Neuronal stem cell (in vitro differentiated cells): ENCODE measurements at regions not wholly inside any gene's neighbourhood (a gene's known extent, or its start where the extent isn't known, plus 50 kb on each side); places are given as distances from the start of the nearest gene placed in this dataset.

Experiments used
- DNase-seq: peaks from one replicate; pipeline ENCODE4 v3.0.0-alpha.2; 2013; ENCODE audit warnings: low spot score
- H2AFZ ChIP-seq: one replicate; pipeline ENCODE4 v1.6.1; 2013; ENCODE audit warnings: mild to moderate bottlenecking, low read length, inconsistent platforms
- H2AK5ac ChIP-seq: 2 replicates; pipeline ENCODE4 v1.6.1; 2013; ENCODE audit warnings: low read depth, mild to moderate bottlenecking, inconsistent platforms, low read length, moderate library complexity, mixed read lengths
- H2BK120ac ChIP-seq: 2 replicates; pipeline ENCODE4 v1.6.1; 2013; ENCODE audit warnings: low read depth, mild to moderate bottlenecking, inconsistent platforms, low read length, moderate library complexity, mixed read lengths
- H2BK12ac ChIP-seq: one replicate; pipeline ENCODE4 v1.6.1; 2013; ENCODE audit warnings: low read length, inconsistent platforms
- H2BK15ac ChIP-seq: 2 replicates; pipeline ENCODE4 v1.6.1; 2013; ENCODE audit warnings: mild to moderate bottlenecking, low read length, inconsistent platforms, mixed read lengths
- H2BK5ac ChIP-seq: one replicate; pipeline ENCODE4 v1.6.1; 2013; ENCODE audit warnings: inconsistent platforms, mild to moderate bottlenecking, low read length, moderate library complexity
- H3K14ac ChIP-seq: one replicate; pipeline ENCODE4 v1.6.1; 2013; ENCODE audit warnings: low read length, inconsistent platforms
- H3K18ac ChIP-seq: 2 replicates; pipeline ENCODE4 v1.6.1; 2013; ENCODE audit warnings: low read length, inconsistent platforms
- H3K23ac ChIP-seq: 2 replicates; pipeline ENCODE4 v1.6.1; 2013; ENCODE audit warnings: low read depth, mild to moderate bottlenecking, mixed read lengths, low read length, inconsistent platforms; ENCODE audit not compliant: poor library complexity
- H3K27ac ChIP-seq: replicated peaks from 3 replicates; pipeline ENCODE4 v1.5.1; 2013; ENCODE audit warnings: low read length, inconsistent platforms
- H3K27me3 ChIP-seq, 3 experiments: 2 replicates each; pipeline ENCODE4 v1.6.1; 2013; ENCODE audit warnings: low read length in 3 of 3, mild to moderate bottlenecking in 2 of 3, inconsistent platforms in 1 of 3, low read depth in 1 of 3, mixed read lengths in 1 of 3, moderate library complexity in 1 of 3; ENCODE audit not compliant: control insufficient read depth in 3 of 3, insufficient read depth in 3 of 3
- H3K36me3 ChIP-seq, 2 donors: replicated peaks in 1 of 2; 2 replicates each; pipeline ENCODE4 v1.6.1; 2013; ENCODE audit warnings: low read length in 2 of 2; ENCODE audit not compliant: control insufficient read depth in 2 of 2, insufficient read depth in 2 of 2
- H3K4ac ChIP-seq: 2 replicates; pipeline ENCODE4 v1.6.1; 2013; ENCODE audit warnings: inconsistent platforms, mild to moderate bottlenecking, low read length, moderate library complexity
- H3K4me1 ChIP-seq, 2 donors: 1 replicate in 1 of 2; 2 replicates in 1 of 2; pipeline ENCODE4 v1.6.1; 2013; ENCODE audit warnings: low read length in 2 of 2, low read depth in 1 of 2; ENCODE audit not compliant: control insufficient read depth in 2 of 2, insufficient read depth in 1 of 2
- H3K4me2 ChIP-seq: one replicate; pipeline ENCODE4 v1.6.1; 2013; ENCODE audit warnings: mild to moderate bottlenecking, low read length, inconsistent platforms; ENCODE audit not compliant: insufficient read depth, poor library complexity, severe bottlenecking
- H3K4me3 ChIP-seq, 2 donors: 2 replicates each; pipeline ENCODE4 v1.5.1; 2013; ENCODE audit warnings: low read length in 2 of 2, mild to moderate bottlenecking in 2 of 2, inconsistent platforms in 1 of 2, moderate library complexity in 1 of 2
- H3K79me1 ChIP-seq: one replicate; pipeline ENCODE4 v1.6.1; 2013; ENCODE audit warnings: low read depth, mild to moderate bottlenecking, inconsistent platforms, low read length, moderate library complexity
- H3K9ac ChIP-seq: one replicate; pipeline ENCODE4 v1.6.1; 2013; ENCODE audit warnings: mild to moderate bottlenecking, low read depth, low read length, inconsistent platforms; ENCODE audit not compliant: poor library complexity
- H3K9me3 ChIP-seq, 2 donors: replicated peaks in 1 of 2; 2 replicates each; pipeline versions ENCODE3 to v1.6.1; 2013; ENCODE audit warnings: low read length in 2 of 2, mild to moderate bottlenecking in 2 of 2, inconsistent platforms in 1 of 2, low read depth in 1 of 2, mixed read lengths in 1 of 2, moderate library complexity in 1 of 2; ENCODE audit not compliant: control insufficient read depth in 2 of 2, insufficient read depth in 1 of 2
- H4K8ac ChIP-seq: one replicate; pipeline ENCODE4 v1.6.1; 2013; ENCODE audit warnings: low read depth, mild to moderate bottlenecking, inconsistent platforms, low read length, moderate library complexity
- H4K91ac ChIP-seq: one replicate; pipeline ENCODE4 v1.6.1; 2013; ENCODE audit warnings: low read length, low read depth, mild to moderate bottlenecking, inconsistent platforms; ENCODE audit not compliant: poor library complexity
- WGBS, 2 donors: extraction: QIAGEN DNeasy Blood & Tissue Kit; methylation state at CpG; one replicate each; pipeline ENCODE4 v1.1.7; 2013; ENCODE audit warnings: missing lambda C conversion rate in 2 of 2, mixed read lengths in 1 of 2; ENCODE audit not compliant: insufficient read length in 2 of 2, insufficient replicate concordance in 1 of 2; ENCODE audit errors: extremely low coverage in 2 of 2; 5-methylcytosine and 5-hydroxymethylcytosine counted together

DNA sequence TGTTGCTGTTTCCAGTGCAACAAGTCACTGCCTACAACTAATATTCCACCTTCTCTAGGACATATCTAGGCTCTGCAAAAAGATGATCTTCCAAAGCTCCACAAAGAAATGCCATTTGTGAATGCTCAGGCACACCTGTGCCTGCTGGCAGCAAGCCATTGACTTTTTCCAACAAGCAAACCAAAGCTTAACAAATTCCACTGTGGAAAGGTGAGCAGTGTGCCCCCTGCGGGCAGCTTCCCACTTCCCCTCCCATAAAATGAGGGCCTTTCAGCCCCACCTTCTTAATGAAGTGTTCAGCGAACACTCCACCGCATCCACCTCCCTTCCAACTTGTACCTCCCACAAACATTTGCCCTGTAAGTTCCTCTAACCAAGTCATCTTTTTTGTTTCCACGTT lies 157.5 kb upstream of the SLC24A5 start:
- H2BK5ac ChIP-seq: no peak overlapping the region
- H2AK5ac ChIP-seq: no peak overlapping the region
- H3K4me1 ChIP-seq: peaks cover 0 to 11% of the 10 kb centered on the region in 2 donors
- H3K4ac ChIP-seq: no peak overlapping the region
- no peak overlapping the region for H4K91ac ChIP-seq
- no peak overlapping the region for H2AFZ ChIP-seq
- H3K79me1 ChIP-seq: no peaks in the 10 kb centered on the region
- H3K4me2 ChIP-seq: no peak overlapping the region
- H4K8ac ChIP-seq: no peak overlapping the region
- no peak overlapping the region for H3K18ac ChIP-seq
- no peak overlapping the region for H3K4me3 ChIP-seq
- no peak overlapping the region for H3K9ac ChIP-seq
- H3K27me3 ChIP-seq: no peaks in the 10 kb centered on the region
- no peak overlapping the region for H2BK12ac ChIP-seq
- H3K14ac ChIP-seq: no peak overlapping the region
- WGBS, 2 donors: no CpG with 5 or more reads among the region's 4 CpGs
- H3K23ac ChIP-seq: no peak overlapping the region
- H2BK15ac ChIP-seq: no peak overlapping the region
- DNase-seq: no peak
- no peak overlapping the region for H2BK120ac ChIP-seq
- H3K9me3 ChIP-seq: no peaks in the 10 kb centered on the region
- no peaks in the 10 kb centered on the region for H3K36me3 ChIP-seq
- no peak overlapping the region for H3K27ac ChIP-seq

DNA sequence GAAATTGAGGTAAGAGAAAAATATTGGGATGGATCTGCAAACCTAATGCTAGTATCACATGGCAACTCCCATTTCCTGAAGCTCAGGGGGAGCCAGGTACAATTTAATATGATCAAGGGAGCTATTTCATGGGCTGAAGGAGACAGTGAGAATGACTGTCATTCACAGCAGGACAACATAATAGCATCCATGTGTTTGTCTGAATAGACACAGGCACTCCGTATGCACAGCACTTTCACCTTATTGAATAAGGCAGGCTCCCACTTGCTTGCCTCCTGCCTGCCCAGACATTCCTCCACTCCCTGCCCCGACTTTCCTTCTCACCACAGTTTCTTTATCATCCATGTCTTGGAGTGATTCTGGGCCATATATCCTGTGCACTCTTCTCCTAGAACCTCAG lies 156.6 kb upstream of the SLC24A5 start:
- Histone ChIP-seq H3K18ac (no peak overlapping the region), H3K27me3 (no peaks in the 10 kb centered on the region), H2BK120ac (no peak overlapping the region), H3K36me3 (no peaks in the 10 kb centered on the region), H4K8ac (no peak overlapping the region), H3K27ac (no peak overlapping the region), H3K4ac (no peak overlapping the region), H3K4me2 (no peak overlapping the region), H3K9me3 (no peaks in the 10 kb centered on the region), H2BK12ac (no peak overlapping the region), H3K4me1 (peaks cover 0 to 11% of the 10 kb centered on the region in 2 donors), H4K91ac (no peak overlapping the region), H2AFZ (no peak overlapping the region), H3K9ac (no peak overlapping the region), H3K4me3 (no peak overlapping the region), H3K79me1 (no peaks in the 10 kb centered on the region), H2BK5ac (no peak overlapping the region), H2BK15ac (no peak overlapping the region), H3K23ac (no peak overlapping the region), H3K14ac (no peak overlapping the region), H2AK5ac (no peak overlapping the region)
- no CpG with 5 or more reads among the region's 2 CpGs for WGBS, 2 donors
- no peak for DNase-seq

DNA sequence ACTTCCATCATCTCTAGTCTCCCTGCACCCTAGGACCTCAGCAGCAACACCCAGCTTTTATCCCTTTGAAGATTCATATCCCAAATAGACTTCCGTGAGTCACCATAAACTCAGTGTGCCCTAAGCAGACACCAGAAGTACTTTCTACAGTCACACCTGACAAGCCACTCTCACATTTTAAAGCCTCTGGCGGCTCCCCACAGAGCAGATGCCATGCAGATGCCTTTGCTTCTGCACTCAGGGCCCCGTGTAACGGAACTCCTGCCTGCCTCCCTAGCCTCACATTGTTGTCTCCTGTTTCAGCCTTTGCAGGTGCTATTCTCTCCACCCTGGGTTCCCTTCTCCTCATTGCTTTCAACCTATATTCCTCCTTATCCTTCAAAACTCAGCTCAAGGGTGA lies 155.5 kb upstream of the SLC24A5 start:
- Histone ChIP-seq H3K4me1 (peaks cover 0 to 5% of the 10 kb centered on the region in 2 donors), H2BK15ac (no peak overlapping the region), H3K9ac (no peak overlapping the region), H3K27ac (no peak overlapping the region), H2BK12ac (no peak overlapping the region), H3K4me3 (no peak overlapping the region), H2BK120ac (no peak overlapping the region), H3K9me3 (no peaks in the 10 kb centered on the region), H2AK5ac (no peak overlapping the region), H4K91ac (no peak overlapping the region), H3K36me3 (no peaks in the 10 kb centered on the region), H3K18ac (no peak overlapping the region), H3K27me3 (no peaks in the 10 kb centered on the region), H4K8ac (no peak overlapping the region), H3K79me1 (no peaks in the 10 kb centered on the region), H2AFZ (no peak overlapping the region), H3K4me2 (no peak overlapping the region), H3K14ac (no peak overlapping the region), H3K4ac (no peak overlapping the region), H2BK5ac (no peak overlapping the region), H3K23ac (no peak overlapping the region)
- WGBS, 2 donors: no CpG with 5 or more reads among the region's 4 CpGs
- DNase-seq: no peak

DNA sequence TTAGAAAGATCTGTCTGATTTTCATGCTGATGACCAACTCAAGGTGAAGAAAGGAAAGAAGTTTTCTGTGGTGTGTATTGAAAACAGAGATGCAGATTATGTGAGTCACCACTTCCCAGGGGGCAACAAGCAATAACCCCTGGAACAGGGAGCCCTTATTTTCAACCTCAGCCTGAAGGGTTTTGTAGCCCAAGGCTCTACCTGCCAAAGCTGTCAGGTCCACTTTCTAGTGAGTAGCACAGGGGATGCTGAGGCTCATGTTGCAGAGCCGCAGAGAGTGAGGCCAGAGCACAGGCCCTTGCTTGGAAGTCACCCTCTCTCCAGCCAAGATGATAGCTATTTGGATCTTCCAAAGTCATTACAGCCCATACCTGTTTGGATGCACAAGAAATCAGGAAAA lies 152.2 kb upstream of the SLC24A5 start:
- H4K91ac ChIP-seq: no peak overlapping the region
- H3K4me3 ChIP-seq: no peak overlapping the region
- no peak overlapping the region for H2BK120ac ChIP-seq
- no peaks in the 10 kb centered on the region for H3K27me3 ChIP-seq
- no peak overlapping the region for H3K4me2 ChIP-seq
- H3K27ac ChIP-seq: no peak overlapping the region
- H2BK5ac ChIP-seq: no peak overlapping the region
- H4K8ac ChIP-seq: no peak overlapping the region
- WGBS, 2 donors: no CpG with 5 or more reads among the region's 1 CpG
- no peak overlapping the region for H2AK5ac ChIP-seq
- no peak overlapping the region for H3K4ac ChIP-seq
- H3K14ac ChIP-seq: no peak overlapping the region
- no peak overlapping the region for H3K23ac ChIP-seq
- DNase-seq: no peak
- H3K9me3 ChIP-seq: no peaks in the 10 kb centered on the region
- H2BK15ac ChIP-seq: no peak overlapping the region
- no peaks in the 10 kb centered on the region for H3K36me3 ChIP-seq
- H2BK12ac ChIP-seq: no peak overlapping the region
- peaks cover 0 to 5% of the 10 kb centered on the region in 2 donors for H3K4me1 ChIP-seq
- no peaks in the 10 kb centered on the region for H3K79me1 ChIP-seq
- H2AFZ ChIP-seq: no peak overlapping the region
- no peak overlapping the region for H3K18ac ChIP-seq
- H3K9ac ChIP-seq: no peak overlapping the region
